ENCODE measurements at regions not wholly inside any gene's neighbourhood (a gene's known extent, or its start where the extent isn't known, plus 50 kb on each side); places are given as distances from the start of the nearest gene placed in this dataset.
"Not testable (repeated sequence)": the region's sequence is repeated elsewhere in the genome, so short reads cannot be mapped to it uniquely, and the experiment has no call there.

DNA sequence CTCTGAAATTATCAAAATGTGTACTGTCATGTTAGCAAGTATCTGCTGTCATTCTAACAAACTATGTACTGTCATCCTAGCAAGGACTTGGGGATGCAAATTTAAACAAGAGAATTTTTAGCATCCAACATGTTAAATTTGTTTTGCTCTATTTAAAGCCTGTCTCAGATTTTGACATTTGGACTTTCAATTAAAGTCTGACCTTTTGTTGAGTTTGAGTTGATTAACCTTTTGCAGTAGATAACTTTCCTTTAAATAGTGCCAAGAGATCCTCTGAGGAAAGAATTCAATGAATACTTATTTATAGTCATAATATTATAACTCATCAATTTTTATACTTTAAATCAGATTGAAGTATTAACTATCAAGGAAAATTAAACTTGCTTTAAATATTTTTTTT lies 80.2 kb downstream of the TDRD15 start:
- Histone ChIP-seq H3K79me2 (ENCODE audit: insufficient read depth, low read length) (no peaks in the 10 kb centered on the region), H3K36me3 (ENCODE audit: control insufficient read depth in 1 of 2, insufficient read depth in 2 of 2, low read length in 2 of 2) (no peaks in the 10 kb centered on the region), H3K9me3 (ENCODE audit: control insufficient read depth in 1 of 2, insufficient read depth in 1 of 2, low read depth in 1 of 2, low read length in 2 of 2) (no peaks in the 10 kb centered on the region), H4K20me1 (ENCODE audit: insufficient read depth) (no peaks in the 10 kb centered on the region), H3K9me2 (ENCODE audit: insufficient read depth) (no peaks in the 10 kb centered on the region), H3K9ac (ENCODE audit: low read length) (no peak overlapping the region), H3K4me2 (ENCODE audit: low read length) (no peak overlapping the region), H3K27ac (ENCODE audit: low read depth, low read length) (no peak overlapping the region), H2AFZ (ENCODE audit: low read depth, low read length, poor library complexity, severe bottlenecking) (no peak overlapping the region), H3K4me1 (ENCODE audit: control insufficient read depth in 1 of 2, insufficient read depth in 2 of 2, low read length in 2 of 2) (no peaks in the 10 kb centered on the region), H3K4me3 (replicated peaks in 1 of 2; ENCODE audit: low read depth in 1 of 2, low read length in 2 of 2) (no peak overlapping the region), H3K27me3 (ENCODE audit: insufficient read depth, low read length) (peaks cover 3% of the 10 kb centered on the region; the same call in 1 of the 2 replicates)
- DNase-seq (ENCODE audit: low read depth, low spot score), result no peak
- ChIA-PET POLR2A (no interaction called here), CTCF (no interaction called here), RAD21 (ENCODE audit: low non-redundant PET in 1 of 2, low total read pairs in 2 of 2, uncharacterized antibody in 2 of 2, unreplicated experiment in 2 of 2) (no interaction called here)
- ATAC-seq, result no peak
- intact Hi-C loops (cut with micrococcal nuclease), result no loop called here
- no TSS peak for BruUV-seq (replicated peaks)
- TF ChIP-seq POLR2AphosphoS5 (IDR thresholded peaks at IDR 0.05; ENCODE audit: low read depth, low read length) (no peak), EGR1 (IDR thresholded peaks at IDR 0.05; ENCODE audit: low read depth) (no peak), ZNF274 (IDR thresholded peaks at IDR 0.05; ENCODE audit: low read depth, low read length) (no peak), ELF1 (IDR thresholded peaks at IDR 0.05; ENCODE audit: borderline replicate concordance, low read depth) (no peak), RAD21 (IDR thresholded peaks at IDR 0.05; ENCODE audit: low read depth) (no peak), SIN3A (IDR thresholded peaks at IDR 0.05; ENCODE audit: low read depth) (no peak), JUND (IDR thresholded peaks at IDR 0.05) (no peak), EZH2 (IDR thresholded peaks at IDR 0.05) (no peak), POLR2A (IDR thresholded peaks at IDR 0.05; ENCODE audit: borderline replicate concordance, extremely low read depth, insufficient read depth, insufficient read length) (no peak), SRF (IDR thresholded peaks at IDR 0.05; ENCODE audit: low read depth) (no peak), TCF7L2 (IDR thresholded peaks at IDR 0.05; ENCODE audit: borderline replicate concordance, extremely low read depth, insufficient read depth, insufficient read length) (no peak), ZFX (IDR thresholded peaks at IDR 0.05) (no peak), SP1 (IDR thresholded peaks at IDR 0.05; ENCODE audit: low read depth) (no peak), CBX3 (IDR thresholded peaks at IDR 0.05; ENCODE audit: low read depth) (no peak)
- TF ChIP-seq, protein P1, sequence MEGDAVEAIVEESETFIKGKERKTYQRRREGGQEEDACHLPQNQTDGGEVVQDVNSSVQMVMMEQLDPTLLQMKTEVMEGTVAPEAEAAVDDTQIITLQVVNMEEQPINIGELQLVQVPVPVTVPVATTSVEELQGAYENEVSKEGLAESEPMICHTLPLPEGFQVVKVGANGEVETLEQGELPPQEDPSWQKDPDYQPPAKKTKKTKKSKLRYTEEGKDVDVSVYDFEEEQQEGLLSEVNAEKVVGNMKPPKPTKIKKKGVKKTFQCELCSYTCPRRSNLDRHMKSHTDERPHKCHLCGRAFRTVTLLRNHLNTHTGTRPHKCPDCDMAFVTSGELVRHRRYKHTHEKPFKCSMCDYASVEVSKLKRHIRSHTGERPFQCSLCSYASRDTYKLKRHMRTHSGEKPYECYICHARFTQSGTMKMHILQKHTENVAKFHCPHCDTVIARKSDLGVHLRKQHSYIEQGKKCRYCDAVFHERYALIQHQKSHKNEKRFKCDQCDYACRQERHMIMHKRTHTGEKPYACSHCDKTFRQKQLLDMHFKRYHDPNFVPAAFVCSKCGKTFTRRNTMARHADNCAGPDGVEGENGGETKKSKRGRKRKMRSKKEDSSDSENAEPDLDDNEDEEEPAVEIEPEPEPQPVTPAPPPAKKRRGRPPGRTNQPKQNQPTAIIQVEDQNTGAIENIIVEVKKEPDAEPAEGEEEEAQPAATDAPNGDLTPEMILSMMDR (IDR thresholded peaks at IDR 0.05 in 2 of 3, conservative IDR thresholded peaks at IDR 0.05 in 1 of 3; ENCODE audit: borderline replicate concordance in 1 of 3, insufficient read depth in 1 of 3, low read depth in 2 of 3, low read length in 2 of 3), result no peak
- TF ChIP-seq, protein P2, sequence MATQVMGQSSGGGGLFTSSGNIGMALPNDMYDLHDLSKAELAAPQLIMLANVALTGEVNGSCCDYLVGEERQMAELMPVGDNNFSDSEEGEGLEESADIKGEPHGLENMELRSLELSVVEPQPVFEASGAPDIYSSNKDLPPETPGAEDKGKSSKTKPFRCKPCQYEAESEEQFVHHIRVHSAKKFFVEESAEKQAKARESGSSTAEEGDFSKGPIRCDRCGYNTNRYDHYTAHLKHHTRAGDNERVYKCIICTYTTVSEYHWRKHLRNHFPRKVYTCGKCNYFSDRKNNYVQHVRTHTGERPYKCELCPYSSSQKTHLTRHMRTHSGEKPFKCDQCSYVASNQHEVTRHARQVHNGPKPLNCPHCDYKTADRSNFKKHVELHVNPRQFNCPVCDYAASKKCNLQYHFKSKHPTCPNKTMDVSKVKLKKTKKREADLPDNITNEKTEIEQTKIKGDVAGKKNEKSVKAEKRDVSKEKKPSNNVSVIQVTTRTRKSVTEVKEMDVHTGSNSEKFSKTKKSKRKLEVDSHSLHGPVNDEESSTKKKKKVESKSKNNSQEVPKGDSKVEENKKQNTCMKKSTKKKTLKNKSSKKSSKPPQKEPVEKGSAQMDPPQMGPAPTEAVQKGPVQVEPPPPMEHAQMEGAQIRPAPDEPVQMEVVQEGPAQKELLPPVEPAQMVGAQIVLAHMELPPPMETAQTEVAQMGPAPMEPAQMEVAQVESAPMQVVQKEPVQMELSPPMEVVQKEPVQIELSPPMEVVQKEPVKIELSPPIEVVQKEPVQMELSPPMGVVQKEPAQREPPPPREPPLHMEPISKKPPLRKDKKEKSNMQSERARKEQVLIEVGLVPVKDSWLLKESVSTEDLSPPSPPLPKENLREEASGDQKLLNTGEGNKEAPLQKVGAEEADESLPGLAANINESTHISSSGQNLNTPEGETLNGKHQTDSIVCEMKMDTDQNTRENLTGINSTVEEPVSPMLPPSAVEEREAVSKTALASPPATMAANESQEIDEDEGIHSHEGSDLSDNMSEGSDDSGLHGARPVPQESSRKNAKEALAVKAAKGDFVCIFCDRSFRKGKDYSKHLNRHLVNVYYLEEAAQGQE (IDR thresholded peaks at IDR 0.05; ENCODE audit: low read depth), result no peak

DNA sequence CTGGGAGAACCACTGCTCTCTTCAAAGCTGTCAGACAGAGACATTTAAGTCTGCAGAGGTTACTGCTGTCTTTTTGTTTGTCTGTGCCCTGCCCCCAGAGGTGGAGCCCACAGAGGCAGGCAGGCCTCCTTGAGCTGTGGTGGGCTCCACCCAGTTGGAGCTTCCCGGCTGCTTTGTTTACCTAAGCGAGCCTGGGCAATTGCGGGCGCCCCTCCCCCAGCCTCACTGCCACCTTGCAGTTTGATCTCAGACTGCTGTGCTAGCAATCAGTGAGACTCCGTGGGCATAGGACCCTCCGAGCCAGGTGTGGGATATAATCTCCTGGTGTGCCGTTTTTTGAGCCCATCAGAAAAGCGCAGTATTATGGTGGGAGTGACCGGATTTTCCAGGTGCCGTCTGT lies 90.3 kb downstream of the TDRD15 start:
- ATAC-seq; H3K27ac ChIP-seq (ENCODE audit: low read depth, low read length); CTCF ChIA-PET; H3K4me1 ChIP-seq (ENCODE audit: control insufficient read depth in 1 of 2, insufficient read depth in 2 of 2, low read length in 2 of 2); H3K9me2 ChIP-seq (ENCODE audit: insufficient read depth); H4K20me1 ChIP-seq (ENCODE audit: insufficient read depth); H3K79me2 ChIP-seq (ENCODE audit: insufficient read depth, low read length); RAD21 ChIA-PET (ENCODE audit: low non-redundant PET in 1 of 2, low total read pairs in 2 of 2, uncharacterized antibody in 2 of 2, unreplicated experiment in 2 of 2); H3K9me3 ChIP-seq (ENCODE audit: control insufficient read depth in 1 of 2, insufficient read depth in 1 of 2, low read depth in 1 of 2, low read length in 2 of 2); H3K9ac ChIP-seq (ENCODE audit: low read length); intact Hi-C loops (cut with micrococcal nuclease); H2AFZ ChIP-seq (ENCODE audit: low read depth, low read length, poor library complexity, severe bottlenecking); H3K4me2 ChIP-seq (ENCODE audit: low read length); POLR2A ChIA-PET; BruUV-seq (replicated peaks); H3K36me3 ChIP-seq (ENCODE audit: control insufficient read depth in 1 of 2, insufficient read depth in 2 of 2, low read length in 2 of 2); DNase-seq (ENCODE audit: low read depth, low spot score); H3K4me3 ChIP-seq (replicated peaks in 1 of 2; ENCODE audit: low read depth in 1 of 2, low read length in 2 of 2); H3K27me3 ChIP-seq (ENCODE audit: insufficient read depth, low read length): not testable (repeated sequence)
